Gastrocnemius medialis (tissue), 4 donors: ENCODE measurements at regions not wholly inside any gene's neighbourhood (a gene's known extent, or its start where the extent isn't known, plus 50 kb on each side); places are given as distances from the start of the nearest gene placed in this dataset.
"Not testable (repeated sequence)": the region's sequence is repeated elsewhere in the genome, so short reads cannot be mapped to it uniquely, and the experiment has no call there.

Experiments used
- ATAC-seq, 2 donors: fragments of 150-250 bp; one replicate each; pipeline ENCODE4 v1.9.1; 2016
- DNase-seq, 2 donors: peaks; one replicate each; pipeline ENCODE4 v3.0.0-alpha.2; 2019
- H3K27ac ChIP-seq, 4 donors: fragments of 200-600 bp; sonication (generic); 1 replicate in 1 of 4; 2 replicates in 3 of 4; pipeline ENCODE4 v1.5.1; 2016 to 2018; ENCODE audit warnings: mild to moderate bottlenecking in 2 of 4, moderate library complexity in 1 of 4
- H3K27me3 ChIP-seq, 3 donors: fragments of 200-600 bp; sonication (generic) in 2 of 3; 1 replicate in 1 of 3; 2 replicates in 2 of 3; pipeline versions ENCODE4 v1.5.1 to v1.6.0; 2016 to 2019; ENCODE audit warnings: mild to moderate bottlenecking in 1 of 3, moderate library complexity in 1 of 3
- H3K36me3 ChIP-seq, 2 donors: fragments of 200-600 bp; sonication (generic) in 1 of 2; one replicate each; pipeline ENCODE4 v1.5.1; 2017 to 2018
- H3K4me1 ChIP-seq, 2 donors: fragments of 200-600 bp; sonication (generic) in 1 of 2; one replicate each; pipeline ENCODE4 v1.5.1; 2016 to 2017; ENCODE audit warnings: mild to moderate bottlenecking in 2 of 2
- H3K4me3 ChIP-seq, 4 donors: fragments of 200-600 bp; sonication (generic) in 3 of 4; 1 replicate in 1 of 4; 2 replicates in 3 of 4; pipeline ENCODE4 v1.5.1; 2016 to 2019; ENCODE audit warnings: mild to moderate bottlenecking in 2 of 4
- H3K9me3 ChIP-seq, 3 donors: fragments of 200-600 bp; sonication (generic) in 2 of 3; 1 replicate in 1 of 3; 2 replicates in 2 of 3; pipeline ENCODE4 v1.5.1; 2016 to 2019
- CTCF ChIP-seq, 5 experiments: fragments of 450-650 bp in 3 of 5; fragments of 200-600 bp in 2 of 5; sonication (generic) in 2 of 5; IDR thresholded peaks in 4 of 5; conservative IDR thresholded peaks in 1 of 5; 1 replicate in 4 of 5; 2 replicates in 1 of 5; pipeline ENCODE4 v1.5.1; 2016 to 2019; ENCODE audit warnings: antibody characterized with exemption in 5 of 5, mild to moderate bottlenecking in 3 of 5, moderate library complexity in 3 of 5
- POLR2A ChIP-seq, 2 donors: fragments of 450-650 bp; IDR thresholded peaks; one replicate each; pipeline ENCODE4 v1.6.1; 2017; ENCODE audit warnings: antibody characterized with exemption in 2 of 2, mild to moderate bottlenecking in 2 of 2, moderate library complexity in 2 of 2
- in situ Hi-C, 4 donors: fragments of 200-750 bp; cut with MboI; loops; one replicate each; pipeline versions ENCODE4 v1.15.0 to v1.8.0; 2017; ENCODE audit warnings: low sequenced_read_pairs in 4 of 4
- intact Hi-C: fragments of 100-400 bp; cut with DNase I; formaldehyde crosslinking; loops from one replicate; pipeline ENCODE4 v1.15.1; 2023; ENCODE audit warnings: low total_unique reads

- H3K4me3 ChIP-seq = no peak overlapping the region
- in situ Hi-C loops (no loop called here), intact Hi-C loops (no loop called here)
- H3K9me3 ChIP-seq = no peaks in the 10 kb centered on the region
- no peaks in the 10 kb centered on the region for H3K4me1 ChIP-seq
- no peak overlapping the region for H3K27ac ChIP-seq
- TF ChIP-seq POLR2A (IDR thresholded peaks at IDR 0.05) = no peak
- no peak for TF ChIP-seq CTCF (IDR thresholded peaks at IDR 0.05 in 4 of 5, conservative IDR thresholded peaks at IDR 0.05 in 1 of 5)
- H3K27me3 ChIP-seq = no peaks in the 10 kb centered on the region
- ATAC-seq = no peak
- H3K36me3 ChIP-seq = no peaks in the 10 kb centered on the region
- no peak for DNase-seq
Measured at GRCh38 chr6:119942078-119942752, 592.7 kb upstream of the MAN1A1 start.

DNA sequence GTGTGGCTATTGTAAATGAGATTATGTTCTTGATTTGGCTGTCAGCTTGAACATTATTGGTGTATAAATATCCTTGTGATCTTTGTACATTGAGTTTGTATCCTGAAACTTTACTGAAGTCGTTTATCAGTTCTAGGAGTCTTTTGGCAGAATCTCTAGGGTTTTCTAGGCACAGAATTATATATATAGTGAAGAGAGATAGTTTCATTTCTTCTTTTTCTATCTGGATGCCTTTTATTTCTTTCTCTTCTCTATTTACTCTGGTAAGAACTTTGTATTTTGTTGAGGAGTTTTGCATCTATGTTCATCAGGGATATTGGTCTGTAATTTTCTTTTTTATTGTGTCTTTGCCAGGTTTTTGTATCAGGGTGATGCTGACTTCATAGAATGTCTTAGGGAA, 589.2 kb upstream of the MAN1A1 start:
- Histone ChIP-seq H3K36me3 (no peaks in the 10 kb centered on the region), H3K4me3 (no peak overlapping the region), H3K4me1 (no peaks in the 10 kb centered on the region), H3K9me3 (no peaks in the 10 kb centered on the region), H3K27ac (no peak overlapping the region), H3K27me3 (no peaks in the 10 kb centered on the region)
- ATAC-seq = no peak
- intact Hi-C loops = no loop called here
- no peak for DNase-seq
- in situ Hi-C loops = no loop called here
- TF ChIP-seq POLR2A (IDR thresholded peaks at IDR 0.05) (no peak), CTCF (IDR thresholded peaks at IDR 0.05 in 4 of 5, conservative IDR thresholded peaks at IDR 0.05 in 1 of 5) (no peak)

GRCh38 chr6:119934816-119935215, 585.3 kb upstream of the MAN1A1 start:
- no peaks in the 10 kb centered on the region for H3K4me1 ChIP-seq
- no peak overlapping the region for H3K27ac ChIP-seq
- no peaks in the 10 kb centered on the region for H3K9me3 ChIP-seq
- no peaks in the 10 kb centered on the region for H3K27me3 ChIP-seq
- ATAC-seq (no peak), DNase-seq (no peak)
- no peak for TF ChIP-seq CTCF (IDR thresholded peaks at IDR 0.05 in 4 of 5, conservative IDR thresholded peaks at IDR 0.05 in 1 of 5)
- TF ChIP-seq POLR2A (IDR thresholded peaks at IDR 0.05) = no peak
- H3K36me3 ChIP-seq = no peaks in the 10 kb centered on the region
- in situ Hi-C loops (no loop called here), intact Hi-C loops (no loop called here)
- no peak overlapping the region for H3K4me3 ChIP-seq

DNA sequence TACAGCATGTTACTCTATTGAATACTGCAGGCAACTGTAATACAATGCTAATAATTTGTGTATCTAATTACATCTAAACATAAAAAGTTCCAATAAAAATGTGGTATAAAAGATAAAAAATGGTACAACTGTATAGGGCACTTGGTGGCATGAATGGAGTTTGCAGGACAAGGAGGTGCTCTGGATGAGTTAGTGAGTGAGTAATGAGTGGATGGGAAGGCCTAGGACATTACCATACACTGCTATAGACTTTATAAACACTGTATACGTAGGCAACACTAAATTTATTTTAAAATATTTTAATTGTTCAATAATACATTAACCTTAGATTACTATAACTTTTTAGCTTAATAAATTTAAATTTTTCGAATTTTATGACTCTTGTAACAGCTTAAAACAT, 579.6 kb upstream of the MAN1A1 start:
- H3K27ac ChIP-seq = no peak overlapping the region
- in situ Hi-C loops = no loop called here
- intact Hi-C loops = no loop called here
- no peak overlapping the region for H3K4me3 ChIP-seq
- no peaks in the 10 kb centered on the region for H3K27me3 ChIP-seq
- no peaks in the 10 kb centered on the region for H3K36me3 ChIP-seq
- ATAC-seq (no peak), DNase-seq (no peak)
- no peaks in the 10 kb centered on the region for H3K4me1 ChIP-seq
- no peak for TF ChIP-seq POLR2A (IDR thresholded peaks at IDR 0.05)
- TF ChIP-seq CTCF (IDR thresholded peaks at IDR 0.05 in 4 of 5, conservative IDR thresholded peaks at IDR 0.05 in 1 of 5) = no peak
- H3K9me3 ChIP-seq = no peaks in the 10 kb centered on the region

DNA sequence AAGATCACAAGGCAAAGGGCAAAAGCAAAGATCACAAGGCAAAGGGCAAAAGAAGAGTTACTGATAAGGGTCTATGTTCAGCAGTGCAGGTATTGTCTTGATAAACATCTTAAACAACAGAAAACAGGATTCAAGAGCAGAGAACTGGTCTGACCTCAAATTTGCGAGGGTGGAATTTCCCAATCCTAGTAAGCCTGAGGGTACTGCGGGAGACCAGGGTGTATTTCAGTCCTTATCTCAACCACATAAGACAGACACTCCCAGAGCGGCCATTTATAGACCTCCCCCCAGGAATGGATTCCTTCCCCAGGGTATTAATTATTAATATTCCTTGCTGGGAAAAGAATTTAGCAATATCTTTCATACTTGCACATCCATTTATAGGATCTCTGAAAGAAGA, 575.3 kb upstream of the MAN1A1 start:
- H3K27ac ChIP-seq, intact Hi-C loops, H3K4me1 ChIP-seq, H3K4me3 ChIP-seq, H3K36me3 ChIP-seq, H3K9me3 ChIP-seq, DNase-seq, in situ Hi-C loops, ATAC-seq, H3K27me3 ChIP-seq: not testable (repeated sequence)
